Ascending aorta (tissue), 2 donors: ENCODE measurements at regions not wholly inside any gene's neighbourhood (a gene's known extent, or its start where the extent isn't known, plus 50 kb on each side); places are given as distances from the start of the nearest gene placed in this dataset.

Source experiments
- DNase-seq, 2 donors: peaks; one replicate each; pipeline ENCODE4 v3.0.0-alpha.2; 2019; ENCODE audit warnings: low spot score in 2 of 2
- H3K27ac ChIP-seq, 2 donors: fragments of 200-600 bp; sonication (generic); one replicate each; pipeline ENCODE4 v1.5.1; 2016 to 2017; ENCODE audit warnings: mild to moderate bottlenecking in 1 of 2
- H3K27me3 ChIP-seq: fragments of 200-600 bp; sonication (generic); one replicate; pipeline ENCODE4 v1.5.1; 2017
- H3K36me3 ChIP-seq, 2 donors: fragments of 200-600 bp; sonication (generic); one replicate each; pipeline ENCODE4 v1.5.1; 2016
- H3K4me1 ChIP-seq, 2 donors: fragments of 200-600 bp; sonication (generic); one replicate each; pipeline ENCODE4 v1.5.1; 2016 to 2017; ENCODE audit warnings: mild to moderate bottlenecking in 1 of 2
- H3K4me3 ChIP-seq, 2 donors: fragments of 200-600 bp; sonication (generic); one replicate each; pipeline ENCODE4 v1.5.1; 2016 to 2017; ENCODE audit warnings: mild to moderate bottlenecking in 1 of 2
- H3K9me3 ChIP-seq, 2 donors: fragments of 200-600 bp; sonication (generic); one replicate each; pipeline ENCODE4 v1.5.1; 2016
- intact Hi-C: fragments of 100-400 bp; cut with DNase I; formaldehyde crosslinking; loops from one replicate; pipeline ENCODE4 v1.15.1; 2023
- TF ChIP-seq, protein P1 (sequence below), 3 experiments: fragments of 200-600 bp in 2 of 3; fragments of 450-650 bp in 1 of 3; sonication (generic) in 2 of 3; IDR thresholded peaks; one replicate each; pipeline ENCODE4 v1.5.1; 2016 to 2019; ENCODE audit warnings: antibody characterized with exemption in 3 of 3, mild to moderate bottlenecking in 1 of 3, moderate library complexity in 1 of 3

DNA sequence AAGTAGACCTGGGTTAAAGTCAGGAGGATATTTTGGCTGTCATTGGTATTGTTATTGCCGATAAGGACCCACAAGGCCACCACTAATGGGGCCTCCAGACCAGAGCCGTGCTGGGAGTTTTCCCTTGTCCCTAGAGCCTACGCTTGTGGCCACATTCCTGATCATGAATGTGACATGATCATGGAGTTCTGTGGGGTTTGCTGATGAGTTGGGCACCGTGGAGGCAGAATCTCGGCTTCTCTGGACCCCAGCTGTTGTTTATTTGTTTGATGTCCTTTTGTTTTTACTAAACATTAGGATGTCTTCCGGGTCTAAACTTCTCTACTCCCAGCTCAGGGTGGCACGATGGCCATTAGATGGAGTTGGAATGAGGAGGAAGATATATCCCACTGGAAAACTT lies 74.9 kb upstream of the TMPRSS2 start:
- no peaks in the 10 kb centered on the region for H3K4me1 ChIP-seq
- TF ChIP-seq, protein P1, sequence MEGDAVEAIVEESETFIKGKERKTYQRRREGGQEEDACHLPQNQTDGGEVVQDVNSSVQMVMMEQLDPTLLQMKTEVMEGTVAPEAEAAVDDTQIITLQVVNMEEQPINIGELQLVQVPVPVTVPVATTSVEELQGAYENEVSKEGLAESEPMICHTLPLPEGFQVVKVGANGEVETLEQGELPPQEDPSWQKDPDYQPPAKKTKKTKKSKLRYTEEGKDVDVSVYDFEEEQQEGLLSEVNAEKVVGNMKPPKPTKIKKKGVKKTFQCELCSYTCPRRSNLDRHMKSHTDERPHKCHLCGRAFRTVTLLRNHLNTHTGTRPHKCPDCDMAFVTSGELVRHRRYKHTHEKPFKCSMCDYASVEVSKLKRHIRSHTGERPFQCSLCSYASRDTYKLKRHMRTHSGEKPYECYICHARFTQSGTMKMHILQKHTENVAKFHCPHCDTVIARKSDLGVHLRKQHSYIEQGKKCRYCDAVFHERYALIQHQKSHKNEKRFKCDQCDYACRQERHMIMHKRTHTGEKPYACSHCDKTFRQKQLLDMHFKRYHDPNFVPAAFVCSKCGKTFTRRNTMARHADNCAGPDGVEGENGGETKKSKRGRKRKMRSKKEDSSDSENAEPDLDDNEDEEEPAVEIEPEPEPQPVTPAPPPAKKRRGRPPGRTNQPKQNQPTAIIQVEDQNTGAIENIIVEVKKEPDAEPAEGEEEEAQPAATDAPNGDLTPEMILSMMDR (IDR thresholded peaks at IDR 0.05) = no peak
- H3K27me3 ChIP-seq = no peaks in the 10 kb centered on the region
- intact Hi-C loops = no loop called here
- no peaks in the 10 kb centered on the region for H3K36me3 ChIP-seq
- peaks cover 0 to 10% of the 10 kb centered on the region in 2 donors for H3K9me3 ChIP-seq
- no peak for DNase-seq
- H3K4me3 ChIP-seq = no peak overlapping the region
- H3K27ac ChIP-seq = no peak overlapping the region

DNA sequence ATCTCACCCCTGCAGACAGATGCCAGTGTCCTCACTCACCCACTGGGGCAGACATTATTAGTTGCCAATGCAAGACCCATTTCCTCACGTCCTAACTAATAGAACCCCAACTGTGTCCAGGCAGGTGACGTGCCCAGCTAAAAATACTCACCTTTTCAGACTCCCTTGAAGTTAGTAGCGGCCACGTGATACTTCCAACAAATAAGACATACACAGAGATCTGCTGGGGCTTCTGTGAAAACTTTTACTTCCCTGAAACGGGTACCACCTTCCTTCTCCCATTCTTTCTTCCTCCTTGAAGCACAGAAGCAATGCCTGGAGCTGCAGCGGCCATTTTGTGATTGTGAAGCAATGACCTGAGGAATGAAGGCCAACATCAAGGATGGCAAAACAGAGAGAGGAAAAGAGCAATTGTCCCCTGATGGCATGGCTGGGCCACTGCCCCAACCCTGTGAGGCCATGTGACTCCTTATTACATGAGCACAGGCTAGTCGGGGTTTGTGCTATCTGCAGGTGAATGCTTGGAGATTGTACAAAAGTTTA lies 74.4 kb upstream of the TMPRSS2 start:
- Histone ChIP-seq H3K4me1 (no peaks in the 10 kb centered on the region), H3K4me3 (no peak overlapping the region), H3K9me3 (peaks cover 0 to 15% of the 10 kb centered on the region in 2 donors), H3K36me3 (no peaks in the 10 kb centered on the region), H3K27ac (no peak overlapping the region), H3K27me3 (no peaks in the 10 kb centered on the region)
- intact Hi-C loops = no loop called here
- DNase-seq = no peak
- TF ChIP-seq, protein P1 (IDR thresholded peaks at IDR 0.05) = no peak

DNA sequence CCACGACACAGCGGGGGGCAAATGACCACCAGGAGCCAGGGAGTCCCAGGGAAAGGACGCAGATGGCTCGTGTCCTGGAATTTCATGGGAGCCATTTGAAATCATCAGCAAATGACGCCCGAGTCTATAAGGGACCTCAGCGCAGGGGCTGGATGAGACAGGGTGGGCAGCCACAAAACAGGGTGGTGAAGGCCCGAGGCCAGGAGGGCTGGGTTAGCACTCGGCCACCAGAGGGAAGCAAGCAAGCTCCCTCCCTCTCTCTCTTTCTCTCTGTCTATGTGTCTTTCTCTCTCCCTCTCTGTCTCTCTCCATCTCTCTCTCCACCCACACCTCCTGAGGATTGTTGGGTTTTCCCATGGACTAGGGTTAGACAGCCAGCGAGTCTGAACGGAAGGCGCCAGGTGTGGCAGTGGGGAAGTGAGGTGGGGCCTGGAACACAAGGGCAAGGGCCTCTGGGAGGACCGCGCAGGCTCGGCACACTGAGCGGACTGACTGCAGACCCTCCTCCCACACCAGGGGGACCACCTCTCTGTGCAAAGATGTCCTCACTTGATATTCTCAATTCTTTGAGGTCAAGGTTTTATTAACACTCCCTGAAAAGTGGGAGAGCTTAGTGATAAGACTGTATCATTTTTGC lies 73.8 kb upstream of the TMPRSS2 start:
- Histone ChIP-seq H3K4me3 (no peak overlapping the region), H3K36me3 (no peaks in the 10 kb centered on the region), H3K27me3 (no peaks in the 10 kb centered on the region), H3K27ac (no peak overlapping the region), H3K9me3 (peaks cover 0 to 18% of the 10 kb centered on the region in 2 donors), H3K4me1 (no peaks in the 10 kb centered on the region)
- TF ChIP-seq, protein P1 (IDR thresholded peaks at IDR 0.05) = no peak
- no peak for DNase-seq
- intact Hi-C loops = no loop called here

DNA sequence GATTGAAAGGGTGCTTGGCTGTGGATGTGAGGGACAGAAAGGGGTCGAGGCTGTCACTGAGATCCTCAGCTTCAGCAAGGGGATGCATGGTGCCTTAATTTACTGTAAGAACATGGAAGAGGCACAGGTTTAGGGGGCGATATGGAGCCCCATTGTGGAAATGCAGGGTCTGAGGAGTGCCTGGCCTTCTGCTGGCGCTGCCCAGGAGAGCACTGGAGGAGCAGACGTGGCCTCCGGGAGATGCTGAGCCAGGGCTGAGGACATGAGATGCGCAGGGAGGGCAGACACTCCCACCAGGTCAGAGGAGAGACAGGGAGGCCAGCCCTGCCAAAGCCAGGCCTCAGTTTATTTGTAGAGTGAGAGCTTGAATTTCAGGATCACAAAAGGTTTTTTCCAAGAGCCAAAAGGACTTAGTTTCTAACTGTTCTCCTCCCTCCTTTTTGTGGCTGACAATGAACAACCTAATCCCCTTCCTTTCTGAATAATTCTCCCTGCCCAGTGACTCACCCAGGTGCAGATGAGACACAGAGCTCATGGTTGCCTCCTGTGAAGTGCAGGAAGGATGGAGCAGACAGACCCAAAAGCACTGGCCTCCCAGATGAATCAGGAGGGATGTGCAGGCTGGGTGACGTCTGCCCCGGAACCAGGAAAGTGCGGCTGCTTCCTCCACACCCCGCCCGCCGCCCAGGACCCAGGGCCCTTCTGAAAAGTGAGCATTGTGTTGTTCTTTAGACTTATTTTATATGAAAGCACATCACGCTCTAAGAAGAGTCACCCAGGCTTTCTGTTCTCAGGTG lies 73.0 kb upstream of the TMPRSS2 start:
- no peak overlapping the region for H3K27ac ChIP-seq
- peaks cover 0 to 18% of the 10 kb centered on the region in 2 donors for H3K9me3 ChIP-seq
- H3K36me3 ChIP-seq = no peaks in the 10 kb centered on the region
- intact Hi-C loops = no loop called here
- H3K4me3 ChIP-seq = no peak overlapping the region
- DNase-seq = no peak
- H3K4me1 ChIP-seq = no peaks in the 10 kb centered on the region
- no peaks in the 10 kb centered on the region for H3K27me3 ChIP-seq
- TF ChIP-seq, protein P1 (IDR thresholded peaks at IDR 0.05) = no peak

DNA sequence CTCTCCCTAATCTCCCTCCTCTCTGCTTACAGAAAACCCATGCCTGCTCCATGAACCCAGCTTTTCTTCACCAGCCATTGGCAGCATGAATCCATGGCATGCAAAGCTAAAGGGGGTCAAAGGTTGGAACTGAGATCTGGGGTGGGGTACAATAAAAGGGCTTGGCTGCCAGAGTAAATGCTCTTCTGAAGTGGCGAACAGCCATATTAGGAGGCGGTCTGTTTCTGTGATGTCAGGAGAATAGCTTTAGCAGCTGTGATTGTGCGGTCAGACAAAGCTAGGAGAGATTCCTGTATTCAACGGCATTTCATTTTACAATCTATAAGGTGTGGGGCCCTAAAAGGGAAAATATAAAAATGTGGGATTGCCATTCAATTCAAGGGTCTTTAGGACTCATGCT lies 71.7 kb upstream of the TMPRSS2 start:
- Histone ChIP-seq H3K36me3 (no peaks in the 10 kb centered on the region), H3K4me1 (no peaks in the 10 kb centered on the region), H3K27ac (no peak overlapping the region), H3K27me3 (no peaks in the 10 kb centered on the region), H3K4me3 (no peak overlapping the region), H3K9me3 (peaks cover 0 to 18% of the 10 kb centered on the region in 2 donors)
- intact Hi-C loops = no loop called here
- DNase-seq = no peak
- TF ChIP-seq, protein P1 (IDR thresholded peaks at IDR 0.05) = no peak
